DND-41 (cell line): ENCODE measurements at regions not wholly inside any gene's neighbourhood (a gene's known extent, or its start where the extent isn't known, plus 50 kb on each side); places are given as distances from the start of the nearest gene placed in this dataset.

Source experiments
- CTCF ChIP-seq: IDR thresholded peaks from 2 replicates; pipeline ENCODE4 v1.5.1; 2012; ENCODE audit warnings: borderline replicate concordance, low read length, moderate library complexity, mild to moderate bottlenecking; ENCODE audit not compliant: poor library complexity, severe bottlenecking; ENCODE audit errors: extremely low read depth
- EZH2 ChIP-seq: IDR thresholded peaks from 3 replicates; pipeline ENCODE4 v1.6.1; 2012; ENCODE audit warnings: borderline replicate concordance, low read depth, mild to moderate bottlenecking, moderate library complexity, low read length, inconsistent platforms; ENCODE audit not compliant: severe bottlenecking

- no peak for TF ChIP-seq CTCF
- TF ChIP-seq EZH2: no peak
Observed at GRCh38 chr20:10978713-10979112, 304.9 kb upstream of the JAG1 start.
